MM.1S (cell line): ENCODE measurements at regions not wholly inside any gene's neighbourhood (a gene's known extent, or its start where the extent isn't known, plus 50 kb on each side); places are given as distances from the start of the nearest gene placed in this dataset.

Source experiments
- DNase-seq: peaks from one replicate; pipeline ENCODE4 v3.0.0-alpha.2; 2015
- H2AFZ ChIP-seq: fragments of 300-600 bp; sonication (generic); 2 replicates; pipeline ENCODE4 v1.6.0; 2016; ENCODE audit warnings: antibody characterized with exemption, low read length
- H3F3A ChIP-seq: fragments of 300-600 bp; sonication (generic); 2 replicates; pipeline ENCODE4 v1.6.1; 2016; ENCODE audit warnings: mild to moderate bottlenecking, antibody characterized with exemption, low read length, moderate library complexity, mixed read lengths; ENCODE audit not compliant: insufficient read depth
- H3K27ac ChIP-seq: fragments of 300-600 bp; sonication (generic); 2 replicates; pipeline ENCODE4 v1.5.1; 2016; ENCODE audit warnings: mild to moderate bottlenecking, low read length
- H3K27me3 ChIP-seq: fragments of 300-600 bp; sonication (generic); replicated peaks from 2 replicates; pipeline ENCODE4 v1.6.0; 2016; ENCODE audit warnings: low read length; ENCODE audit not compliant: insufficient read depth
- H3K36me3 ChIP-seq: fragments of 300-600 bp; sonication (generic); replicated peaks from 2 replicates; pipeline ENCODE4 v1.6.1; 2016; ENCODE audit warnings: mild to moderate bottlenecking, low read length, mixed read lengths; ENCODE audit not compliant: insufficient read depth
- H3K4me1 ChIP-seq: fragments of 300-600 bp; sonication (generic); 2 replicates; pipeline ENCODE4 v1.6.1; 2016; ENCODE audit warnings: low read length, mixed read lengths
- H3K4me2 ChIP-seq: fragments of 300-600 bp; sonication (generic); 2 replicates; pipeline ENCODE4 v1.6.0; 2016; ENCODE audit warnings: low read depth, low read length
- H3K4me3 ChIP-seq: fragments of 300-600 bp; sonication (generic); 2 replicates; pipeline ENCODE4 v1.5.1; 2016; ENCODE audit warnings: low read length, mixed read lengths
- H3K79me2 ChIP-seq: fragments of 300-600 bp; sonication (generic); 2 replicates; pipeline ENCODE4 v1.6.1; 2016; ENCODE audit warnings: mixed run types, low read length, mixed read lengths
- H3K9ac ChIP-seq: fragments of 300-600 bp; sonication (generic); 2 replicates; pipeline ENCODE4 v1.6.1; 2016; ENCODE audit warnings: low read length, mixed read lengths
- H3K9me2 ChIP-seq: fragments of 300-600 bp; sonication (generic); replicated peaks from 2 replicates; pipeline ENCODE4 v1.6.1; 2016; ENCODE audit warnings: mild to moderate bottlenecking, low read length, mixed read lengths; ENCODE audit not compliant: insufficient read depth
- H3K9me3 ChIP-seq: fragments of 300-600 bp; sonication (generic); replicated peaks from 2 replicates; pipeline ENCODE4 v1.6.1; 2016; ENCODE audit warnings: mild to moderate bottlenecking, low read length, mixed read lengths; ENCODE audit not compliant: insufficient read depth
- H4K20me1 ChIP-seq: fragments of 300-600 bp; sonication (generic); 2 replicates; pipeline ENCODE4 v1.6.1; 2016; ENCODE audit warnings: mild to moderate bottlenecking, low read length, moderate library complexity, mixed read lengths; ENCODE audit not compliant: insufficient read depth
- CTCF ChIP-seq: fragments of 300-600 bp; sonication (generic); IDR thresholded peaks from 2 replicates; pipeline ENCODE4 v1.5.1; 2016; ENCODE audit warnings: antibody characterized with exemption, low read length, mixed read lengths
- EZH2 ChIP-seq: fragments of 300-600 bp; sonication (generic); optimal IDR thresholded peaks from 2 replicates; pipeline ENCODE3; 2017; ENCODE audit warnings: low read depth, mild to moderate bottlenecking, antibody characterized with exemption, low read length, mixed read lengths
- EZH2phosphoT487 ChIP-seq: fragments of 300-600 bp; sonication (generic); IDR thresholded peaks from 2 replicates; pipeline ENCODE4 v1.6.1; 2018; ENCODE audit warnings: antibody characterized with exemption, low read length

- Histone ChIP-seq H2AFZ (no peak overlapping the region), H3K4me3 (no peak overlapping the region), H3K9me2 (no peaks in the 10 kb centered on the region), H4K20me1 (no peaks in the 10 kb centered on the region), H3K27ac (no peak overlapping the region), H3K4me1 (no peaks in the 10 kb centered on the region), H3K9me3 (no peaks in the 10 kb centered on the region), H3K4me2 (no peak overlapping the region), H3F3A (no peaks in the 10 kb centered on the region), H3K36me3 (no peaks in the 10 kb centered on the region), H3K9ac (no peak overlapping the region), H3K27me3 (no peaks in the 10 kb centered on the region), H3K79me2 (no peaks in the 10 kb centered on the region)
- DNase-seq: no peak
- TF ChIP-seq EZH2 (no peak), CTCF (no peak), EZH2phosphoT487 (no peak)
These were observed 279.1 kb upstream of the AKR1E2 start for GRCh38 chr10:4546931-4547330.

DNA sequence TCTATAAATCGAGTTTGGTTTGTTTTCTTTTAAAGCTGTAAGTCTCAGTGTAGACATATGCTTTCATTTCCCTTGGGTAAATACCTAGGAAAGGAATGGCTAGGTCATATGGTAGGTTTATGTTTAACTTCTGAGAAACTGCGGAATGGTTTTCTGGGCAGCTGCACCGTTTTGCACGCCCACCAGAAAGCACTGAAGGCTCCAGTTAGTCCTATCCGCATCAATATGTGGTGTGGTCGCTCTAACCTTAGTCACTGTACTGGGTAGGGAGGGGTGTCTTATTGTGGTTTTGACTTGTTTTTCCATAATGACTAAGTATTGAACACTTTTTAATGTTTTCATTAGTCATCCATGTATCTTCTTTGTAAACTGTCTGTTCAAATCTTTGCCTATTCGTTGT lies 279.5 kb upstream of the AKR1E2 start:
- Histone ChIP-seq H3K27ac (no peak overlapping the region), H4K20me1 (no peaks in the 10 kb centered on the region), H3K4me2 (no peak overlapping the region), H3K9me2 (no peaks in the 10 kb centered on the region), H3K79me2 (no peaks in the 10 kb centered on the region), H3K9me3 (no peaks in the 10 kb centered on the region), H3K4me3 (no peak overlapping the region), H2AFZ (no peak overlapping the region), H3K36me3 (no peaks in the 10 kb centered on the region), H3K9ac (no peak overlapping the region), H3K4me1 (no peaks in the 10 kb centered on the region), H3K27me3 (no peaks in the 10 kb centered on the region), H3F3A (no peaks in the 10 kb centered on the region)
- TF ChIP-seq EZH2phosphoT487 (no peak), EZH2 (no peak), CTCF (no peak)
- DNase-seq: no peak

GRCh38 chr10:4545062-4545461 lies 280.9 kb upstream of the AKR1E2 start:
- Histone ChIP-seq H3K4me2 (no peak overlapping the region), H2AFZ (no peak overlapping the region), H3K9me3 (no peaks in the 10 kb centered on the region), H3K9ac (no peak overlapping the region), H3K27me3 (no peaks in the 10 kb centered on the region), H3K27ac (no peak overlapping the region), H3F3A (no peaks in the 10 kb centered on the region), H3K9me2 (no peaks in the 10 kb centered on the region), H3K79me2 (no peaks in the 10 kb centered on the region), H3K4me3 (no peak overlapping the region), H3K36me3 (no peaks in the 10 kb centered on the region), H4K20me1 (no peaks in the 10 kb centered on the region), H3K4me1 (no peaks in the 10 kb centered on the region)
- DNase-seq: no peak
- no peak for TF ChIP-seq EZH2
- TF ChIP-seq CTCF: no peak
- TF ChIP-seq EZH2phosphoT487: no peak
